NCI-H524 (cell line): ENCODE measurements at regions not wholly inside any gene's neighbourhood (a gene's known extent, or its start where the extent isn't known, plus 50 kb on each side); places are given as distances from the start of the nearest gene placed in this dataset.
"Not testable (repeated sequence)": the region's sequence is repeated elsewhere in the genome, so short reads cannot be mapped to it uniquely, and the experiment has no call there.

Experiments
- DNase-seq, 2 experiments: peaks; one replicate each; lab custom pipeline; 2025; lab: John Stamatoyannopoulos, UW

- not testable (repeated sequence) for DNase-seq
Observed at GRCh38 chr6:170213637-170214018, 77.2 kb downstream of the DLL1 start.

- DNase-seq = no peak
Observed at GRCh38 chr6:170212956-170213636, 77.8 kb downstream of the DLL1 start.

DNA sequence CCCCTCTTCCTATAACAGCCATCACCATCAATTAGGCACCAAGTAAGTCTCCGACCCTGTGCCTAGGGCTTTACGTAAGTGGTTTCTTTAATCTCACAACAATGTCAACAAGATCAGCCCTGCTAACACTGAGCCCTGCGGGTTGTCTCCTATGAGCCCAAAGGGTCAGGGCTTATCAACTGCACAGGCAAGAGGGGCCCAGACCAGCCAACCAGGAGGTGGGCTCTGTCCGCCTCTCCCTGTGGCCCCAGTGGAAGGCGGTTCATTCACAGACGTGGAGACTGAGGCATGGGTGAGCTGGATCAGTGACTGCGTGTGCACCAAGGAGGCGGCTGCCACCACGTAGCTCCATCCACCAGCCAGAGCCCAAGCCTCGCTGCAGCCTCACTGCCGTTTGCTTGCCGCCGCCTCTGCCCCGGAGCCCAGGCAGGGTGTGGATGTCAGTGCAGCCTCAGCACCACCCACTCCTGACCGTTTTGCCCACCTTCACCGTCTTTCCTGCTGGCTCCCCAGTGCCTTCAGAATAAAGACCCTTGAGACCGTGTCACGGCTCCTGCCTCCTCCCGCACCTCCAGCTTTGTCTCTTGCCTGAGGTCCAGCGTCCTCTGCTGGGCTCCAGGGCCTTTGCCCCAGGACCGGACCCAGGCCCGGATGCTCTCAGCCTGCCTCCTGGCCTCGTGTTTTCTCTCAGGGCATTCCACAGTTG, 78.7 kb downstream of the DLL1 start:
- DNase-seq = no peak

DNA sequence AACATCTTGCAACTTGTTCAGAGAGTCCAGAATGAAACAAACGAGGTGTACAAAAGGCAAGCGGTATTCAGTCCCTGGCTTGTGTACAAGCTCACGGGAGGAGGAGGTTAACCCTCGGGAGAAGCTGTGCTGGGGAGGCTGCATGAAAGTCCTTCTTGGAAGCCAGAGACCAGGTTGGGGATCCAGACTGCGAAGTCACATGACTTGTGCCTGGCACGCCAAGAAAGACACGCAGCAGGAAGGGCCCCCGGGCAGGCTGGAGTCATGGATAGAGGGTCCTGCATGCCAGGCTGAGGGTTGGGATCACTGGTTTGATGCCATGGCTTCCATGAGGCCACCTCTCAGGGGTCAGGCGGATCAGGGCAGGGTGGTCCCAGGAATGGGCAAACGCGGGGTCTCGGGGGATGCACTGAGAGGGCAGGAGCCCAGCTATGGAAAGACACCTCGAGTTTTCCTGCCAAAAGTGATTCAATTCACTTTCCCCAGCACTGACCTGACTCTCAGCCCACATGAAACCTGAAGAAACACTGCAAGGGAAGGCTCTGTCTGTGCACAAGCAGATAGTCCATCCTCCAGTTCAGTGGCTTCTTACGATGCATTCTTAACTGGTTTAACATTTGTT, 79.4 kb downstream of the DLL1 start:
- DNase-seq = no peak

DNA sequence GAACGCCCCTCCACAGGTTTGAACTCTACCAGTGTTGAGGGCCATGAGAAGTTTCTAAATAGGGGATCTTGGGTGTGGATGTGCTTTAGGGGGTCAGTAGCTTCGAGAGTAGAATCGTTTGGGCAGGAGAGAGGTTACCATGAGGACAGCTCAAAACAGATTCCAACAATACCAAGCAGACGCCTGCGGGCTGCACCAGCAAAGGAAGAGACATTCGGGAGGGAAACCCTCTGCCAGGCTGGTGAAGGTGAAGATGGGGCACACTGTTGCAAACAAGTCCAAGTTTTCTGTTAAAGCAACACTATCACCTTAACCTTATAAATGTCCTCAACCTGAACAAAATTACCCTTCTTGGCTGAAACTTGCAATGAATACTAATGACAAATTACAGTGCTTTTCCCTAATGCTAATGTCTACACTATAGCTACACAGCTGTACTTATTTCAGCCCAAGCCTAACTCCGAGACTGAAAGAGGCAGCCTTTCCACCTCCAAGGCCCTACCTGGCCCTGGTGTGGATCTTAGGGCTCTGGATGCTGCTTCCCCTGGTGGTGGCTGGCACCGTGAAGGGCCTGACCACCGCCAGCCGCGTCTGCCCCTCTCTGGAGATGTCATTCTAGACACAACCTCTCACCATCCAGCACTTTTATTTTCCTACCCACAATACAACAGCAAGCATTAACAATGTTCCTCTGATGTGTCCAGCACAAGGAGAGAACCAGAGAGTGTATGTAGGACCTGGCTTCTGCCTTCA, 80.1 kb downstream of the DLL1 start:
- no peak for DNase-seq

GRCh38 chr6:170210026-170210390, 80.9 kb downstream of the DLL1 start:
- no peak for DNase-seq

GRCh38 chr6:170209354-170210025, 81.4 kb downstream of the DLL1 start:
- DNase-seq = no peak

GRCh38 chr6:170208651-170209353, 82.1 kb downstream of the DLL1 start:
- no peak for DNase-seq

GRCh38 chr6:170208182-170208601, 82.7 kb downstream of the DLL1 start:
- DNase-seq = no peak

DNA sequence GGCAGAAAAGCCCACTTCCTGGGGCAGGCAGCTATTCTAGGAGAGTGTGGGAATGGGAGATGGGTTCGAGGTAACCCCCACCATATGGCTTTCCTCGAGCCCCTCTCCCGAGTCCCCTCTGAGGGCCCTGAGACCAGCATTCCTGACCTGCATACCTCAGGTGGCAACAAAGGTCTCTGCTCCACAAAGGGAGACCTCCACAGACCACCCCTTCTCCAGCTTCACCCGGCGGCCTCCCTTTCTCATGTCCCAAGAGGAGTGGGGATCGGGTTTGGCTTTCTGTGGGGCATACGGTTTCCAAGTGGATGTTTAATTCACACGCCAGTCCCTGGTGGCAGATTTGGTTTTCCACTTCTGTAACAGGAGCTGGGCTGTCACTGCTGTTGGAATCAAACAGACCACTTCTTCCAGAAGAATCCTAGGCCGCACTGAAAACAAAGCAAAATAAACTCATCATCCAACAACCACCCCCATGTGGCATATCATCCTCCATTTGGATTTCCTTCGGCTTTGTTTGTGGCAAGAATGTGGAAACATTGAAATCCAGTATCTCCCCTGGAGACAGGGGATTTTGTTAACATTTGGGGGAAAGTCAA, 83.2 kb downstream of the DLL1 start:
- no peak for DNase-seq

- no peak for DNase-seq
Observed at GRCh38 chr6:170206851-170207431, 83.9 kb downstream of the DLL1 start.

DNA sequence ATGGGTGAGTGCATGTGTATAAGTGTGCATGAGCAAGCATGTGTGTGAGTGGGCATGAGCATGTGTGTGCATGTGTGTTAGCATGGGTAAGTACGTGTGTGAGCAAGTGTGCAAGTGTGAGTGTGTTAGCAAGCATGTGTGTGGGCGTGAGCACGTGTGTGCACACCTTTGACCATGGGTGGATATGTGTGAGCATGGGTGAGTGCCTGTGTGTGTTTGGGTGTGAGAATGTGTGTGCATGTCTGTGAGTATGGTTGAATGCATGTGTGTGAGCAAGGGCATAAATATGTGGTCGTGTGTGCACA, 84.6 kb downstream of the DLL1 start:
- DNase-seq = no peak

GRCh38 chr6:170205534-170206316, 85.2 kb downstream of the DLL1 start:
- DNase-seq = no peak

GRCh38 chr6:170205126-170205525, 85.8 kb downstream of the DLL1 start:
- DNase-seq = no peak

DNA sequence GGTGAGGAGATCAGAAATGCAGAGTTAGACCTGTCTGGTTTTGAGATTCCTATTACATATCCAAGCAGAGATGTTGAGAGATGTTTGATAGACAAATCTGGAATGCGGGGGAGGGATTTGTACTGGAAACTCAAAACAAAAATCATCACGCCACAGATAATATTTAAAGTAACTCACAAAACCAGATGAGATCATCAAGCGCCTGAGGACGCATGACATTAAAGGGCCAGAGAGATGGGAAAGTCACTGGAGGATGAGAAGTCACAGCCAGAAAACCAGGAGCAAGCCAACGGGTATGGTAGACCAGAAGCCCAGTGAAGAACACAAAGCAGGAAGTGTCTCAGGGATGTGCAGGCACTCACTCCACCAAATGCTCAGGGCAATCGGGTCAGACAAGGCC, 87.7 kb downstream of the DLL1 start:
- DNase-seq = no peak

GRCh38 chr6:170202416-170203135, 88.3 kb downstream of the DLL1 start:
- DNase-seq = no peak

GRCh38 chr6:170201361-170201760, 89.5 kb downstream of the DLL1 start:
- no peak for DNase-seq

GRCh38 chr6:170200458-170200891, 90.4 kb downstream of the DLL1 start:
- no peak for DNase-seq

GRCh38 chr6:170199716-170200115, 91.2 kb downstream of the DLL1 start:
- no peak for DNase-seq
